K562 (cell line): ENCODE measurements at regions not wholly inside any gene's neighbourhood (a gene's known extent, or its start where the extent isn't known, plus 50 kb on each side); places are given as distances from the start of the nearest gene placed in this dataset.
A peak's percentile ranks its signal among the peaks of the same experiment; 100 is the strongest.

Source experiments
- ARID1B ChIP-seq: fragments of 450-650 bp; IDR thresholded peaks from 2 replicates; pipeline ENCODE4 v1.6.1; 2016; ENCODE audit warnings: antibody characterized with exemption, mild to moderate bottlenecking, inconsistent platforms
- ATF1 ChIP-seq, 2 experiments: fragments of 450-650 bp in 1 of 2; IDR thresholded peaks; 2 replicates each; pipeline ENCODE4 v1.6.1; 2016; ENCODE audit warnings: missing compliant biosample characterization in 1 of 2, missing genetic modification characterization in 1 of 2
- ATF4 ChIP-seq: fragments of 450-650 bp; formaldehyde crosslinking; IDR thresholded peaks from 2 replicates; pipeline ENCODE4 v1.4.0; 2022; ENCODE audit warnings: mild to moderate bottlenecking, moderate library complexity
- BCL6 ChIP-seq: fragments of 250-450 bp; sonication (Bioruptor Pico); IDR thresholded peaks from 2 replicates; pipeline ENCODE4 v1.4.0; 2020
- BDP1 ChIP-seq: IDR thresholded peaks from 3 replicates; pipeline ENCODE4 v1.6.1; 2011; ENCODE audit not compliant: insufficient read length, insufficient read depth
- CBX1 ChIP-seq: sonication (generic); IDR thresholded peaks from 2 replicates; pipeline ENCODE4 v1.6.1; 2016; ENCODE audit warnings: antibody characterized with exemption, low read depth, mild to moderate bottlenecking
- CEBPG ChIP-seq, 3 experiments: fragments of 200-800 bp in 1 of 3; sonication (Bioruptor generic) in 1 of 3; sonication (generic) in 1 of 3; formaldehyde crosslinking in 1 of 3; IDR thresholded peaks in 2 of 3; conservative IDR thresholded peaks in 1 of 3; 2 replicates each; pipeline versions ENCODE4 v1.6.1 to v1.8.0; 2016 to 2022; ENCODE audit warnings: missing compliant biosample characterization in 2 of 3, missing genetic modification characterization in 2 of 3, mild to moderate bottlenecking in 1 of 3, missing genetic modification reagents in 1 of 3
- EP400 ChIP-seq: fragments of 450-650 bp; IDR thresholded peaks from 2 replicates; pipeline ENCODE4 v1.6.1; 2017; ENCODE audit warnings: antibody characterized with exemption, mild to moderate bottlenecking, moderate library complexity
- ETV5 ChIP-seq: sonication (generic); formaldehyde crosslinking; IDR thresholded peaks from 2 replicates; pipeline ENCODE4 v1.4.0; 2020; ENCODE audit warnings: low read depth, mild to moderate bottlenecking, missing genetic modification reagents
- MNT ChIP-seq, 2 experiments: fragments of 450-650 bp; conservative IDR thresholded peaks; 2 replicates each; pipeline ENCODE4 v1.6.1; 2017; ENCODE audit warnings: mild to moderate bottlenecking in 2 of 2, moderate library complexity in 2 of 2
- PRPF4 ChIP-seq: fragments of 200-400 bp; formaldehyde crosslinking; IDR thresholded peaks from one replicate; pipeline ENCODE4 v1.6.1; 2017; ENCODE audit warnings: low read length, low read depth, mild to moderate bottlenecking; ENCODE audit not compliant: insufficient read depth, poor library complexity, severe bottlenecking
- RAD51 ChIP-seq: fragments of 450-650 bp; IDR thresholded peaks from 2 replicates; pipeline ENCODE4 v1.7.1; 2016; ENCODE audit warnings: low read depth, mild to moderate bottlenecking, borderline replicate concordance
- SRSF3 ChIP-seq: fragments of 200-400 bp; formaldehyde crosslinking; IDR thresholded peaks from 2 replicates; pipeline ENCODE4 v1.6.1; 2016; ENCODE audit warnings: mild to moderate bottlenecking, low read length, moderate library complexity; ENCODE audit not compliant: insufficient read depth
- TCF15 ChIP-seq: fragments of 250-450 bp; sonication (Bioruptor Pico); IDR thresholded peaks from 2 replicates; pipeline ENCODE4 v1.8.0; 2022; ENCODE audit warnings: moderate library complexity, mild to moderate bottlenecking, inconsistent platforms
- UBTF ChIP-seq, 2 experiments: IDR thresholded peaks; 2 replicates each; pipeline ENCODE4 v1.6.1; 2012; ENCODE audit warnings: improper control_type of control experiment in 2 of 2, low read depth in 2 of 2, low read length in 2 of 2, borderline replicate concordance in 1 of 2
- ZKSCAN3 ChIP-seq: fragments of 250-450 bp; sonication (Bioruptor Pico); IDR thresholded peaks from 2 replicates; pipeline ENCODE4 v1.4.0; 2020
- ZNF121 ChIP-seq: sonication (generic); formaldehyde crosslinking; conservative IDR thresholded peaks from 2 replicates; pipeline ENCODE4 v1.8.0; 2022; ENCODE audit warnings: missing genetic modification reagents
- ZNF232 ChIP-seq: sonication (generic); formaldehyde crosslinking; IDR thresholded peaks from 2 replicates; pipeline ENCODE4 v1.8.0; 2022; ENCODE audit warnings: mild to moderate bottlenecking, missing genetic modification reagents
- ZNF79 ChIP-seq: fragments of 250-450 bp; sonication (Bioruptor Pico); IDR thresholded peaks from 2 replicates; pipeline ENCODE4 v1.4.0; 2020; ENCODE audit warnings: low read depth, mild to moderate bottlenecking, moderate library complexity

GRCh38 chr6:27838058-27838944, 73.9 kb downstream of the OR2B2 start (continued):
- TF ChIP-seq UBTF (IDR thresholded peaks at IDR 0.05; ENCODE audit: borderline replicate concordance in 1 of 2, low read depth in 2 of 2, low read length in 2 of 2) (no peak), ETV5 (CRISPR knock-in tag) (peak; percentile 41; the same call in 1 of the 2 replicates), CBX1 (peak; percentile 60; the same call in 1 of the 2 replicates), BDP1 (no peak), EP400 (peak; percentile 96), ATF1 (CRISPR knock-in tag; IDR thresholded peaks at IDR 0.05) (peak; percentile 74; the same call in 1 of the 2 replicates), ATF1 (tag; IDR thresholded peaks at IDR 0.05) (peak; percentile 99), PRPF4 (peak; percentile 97), CEBPG (CRISPR knock-in tag; IDR thresholded peaks at IDR 0.05) (peak; percentile 87), CEBPG (tag; conservative IDR thresholded peaks at IDR 0.05 in 1 of 2, IDR thresholded peaks at IDR 0.05 in 1 of 2) (peak; percentile 91 to 98), RAD51 (no peak), ZNF232 (CRISPR knock-in tag) (peak; percentile 83; the same call in 1 of the 2 replicates), ZNF79 (CRISPR knock-in tag) (0 out of 2 replicates have a peak, but pooled peaks have one; percentile 41), BCL6 (CRISPR knock-in tag) (no peak), TCF15 (CRISPR knock-in tag) (0 out of 2 replicates have a peak, but pooled peaks have one; percentile 59), SRSF3 (no peak), MNT (conservative IDR thresholded peaks at IDR 0.05) (peak in 1 of 2 experiments; percentile 69; a peak in 2 of 4 replicates), ZKSCAN3 (no peak), ZNF121 (CRISPR knock-in tag) (peak; percentile 26; the same call in 1 of the 2 replicates), ARID1B (no peak), ATF4 (CRISPR knock-in tag) (peak; percentile 78)
